Transverse colon (tissue), 4 donors: ENCODE measurements at regions not wholly inside any gene's neighbourhood (a gene's known extent, or its start where the extent isn't known, plus 50 kb on each side); places are given as distances from the start of the nearest gene placed in this dataset.
"Not testable (repeated sequence)": the region's sequence is repeated elsewhere in the genome, so short reads cannot be mapped to it uniquely, and the experiment has no call there.

ENCODE experiments used
- CTCF ChIP-seq, 5 experiments: fragments of 200-600 bp in 3 of 5; fragments of 450-650 bp in 2 of 5; sonication (generic) in 3 of 5; IDR thresholded peaks; 1 replicate in 2 of 5; 2 replicates in 3 of 5; pipeline ENCODE4 v1.5.1; 2016 to 2017; ENCODE audit warnings: antibody characterized with exemption in 5 of 5, inconsistent platforms in 3 of 5, mild to moderate bottlenecking in 2 of 5, moderate library complexity in 1 of 5
- POLR2A ChIP-seq: fragments of 450-650 bp; IDR thresholded peaks from one replicate; pipeline ENCODE4 v1.6.1; 2016; ENCODE audit warnings: antibody characterized with exemption, mild to moderate bottlenecking, moderate library complexity
- POLR2AphosphoS5 ChIP-seq, 3 donors: sonication (generic); formaldehyde crosslinking; IDR thresholded peaks; one replicate each; pipeline ENCODE4 v1.6.1; 2016; ENCODE audit warnings: antibody characterized with exemption in 3 of 3

GRCh38 chr9:84526211-84526610, 143.3 kb upstream of the NTRK2 start:
- TF ChIP-seq CTCF (IDR thresholded peaks at IDR 0.05); POLR2A; POLR2AphosphoS5 (IDR thresholded peaks at IDR 0.05): not testable (repeated sequence)
